Mononuclear cell (primary cell): ENCODE measurements at regions not wholly inside any gene's neighbourhood (a gene's known extent, or its start where the extent isn't known, plus 50 kb on each side); places are given as distances from the start of the nearest gene placed in this dataset.
"Not testable (repeated sequence)": the region's sequence is repeated elsewhere in the genome, so short reads cannot be mapped to it uniquely, and the experiment has no call there.

Experiments
- H3K27me3 ChIP-seq: 2 replicates; pipeline ENCODE4 v1.6.0; 2011; ENCODE audit warnings: low read length, control low read depth; ENCODE audit not compliant: insufficient read depth
- H3K4me1 ChIP-seq: 2 replicates; pipeline ENCODE4 v1.5.1; 2011; ENCODE audit warnings: mild to moderate bottlenecking, low read length, control low read depth; ENCODE audit not compliant: insufficient read depth
- H3K4me3 ChIP-seq: 2 replicates; pipeline ENCODE4 v1.5.1; 2011; ENCODE audit warnings: mild to moderate bottlenecking, low read length, moderate library complexity
- H3K9me3 ChIP-seq: 2 replicates; pipeline ENCODE4 v1.5.1; 2011; ENCODE audit warnings: low read depth, mild to moderate bottlenecking, control low read depth, low read length

GRCh38 chr2:172295677-172296076 is 131.7 kb upstream of the ITGA6 start:
- H3K4me1 ChIP-seq = peaks cover 20% of the 10 kb centered on the region
- peaks cover 3% of the 10 kb centered on the region for H3K27me3 ChIP-seq
- H3K9me3 ChIP-seq = no peaks in the 10 kb centered on the region
- no peak overlapping the region for H3K4me3 ChIP-seq

GRCh38 chr2:172296267-172297046 is 130.9 kb upstream of the ITGA6 start:
- H3K4me3 ChIP-seq = no peak overlapping the region
- H3K9me3 ChIP-seq = no peaks in the 10 kb centered on the region
- peaks cover 20% of the 10 kb centered on the region for H3K4me1 ChIP-seq
- peaks cover 3% of the 10 kb centered on the region for H3K27me3 ChIP-seq

GRCh38 chr2:172297531-172297930 is 129.9 kb upstream of the ITGA6 start:
- H3K9me3 ChIP-seq = no peaks in the 10 kb centered on the region
- H3K4me3 ChIP-seq = no peak overlapping the region
- peaks cover 3% of the 10 kb centered on the region for H3K27me3 ChIP-seq
- peaks cover 20% of the 10 kb centered on the region for H3K4me1 ChIP-seq

DNA sequence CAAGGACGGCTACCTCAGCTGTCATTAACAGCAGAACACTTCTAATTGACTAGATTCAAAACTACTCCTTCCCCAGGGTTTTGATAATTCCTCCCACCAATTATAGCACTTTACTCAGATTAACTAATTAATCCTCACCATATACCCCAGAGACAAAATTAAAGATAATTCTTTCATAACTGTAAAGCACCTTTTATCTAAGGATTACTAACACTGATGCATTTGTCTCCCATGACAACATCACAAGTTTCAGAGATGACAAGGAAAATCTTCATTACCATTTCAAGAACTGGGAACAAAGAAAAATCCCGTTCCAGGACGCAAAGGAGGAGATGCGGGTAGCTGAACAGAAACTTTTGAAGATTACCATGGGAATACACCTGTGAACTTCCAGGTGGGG is 129.4 kb upstream of the ITGA6 start:
- no peak overlapping the region for H3K4me3 ChIP-seq

GRCh38 chr2:172299741-172300140 is 127.6 kb upstream of the ITGA6 start:
- H3K9me3 ChIP-seq = no peaks in the 10 kb centered on the region
- H3K27me3 ChIP-seq = peaks cover 3% of the 10 kb centered on the region
- H3K4me1 ChIP-seq = peaks cover 11% of the 10 kb centered on the region
- H3K4me3 ChIP-seq = no peak overlapping the region

More for the DNA sequence above, 129.4 kb upstream of the ITGA6 start:
- Histone ChIP-seq H3K4me1 (peaks cover 20% of the 10 kb centered on the region), H3K27me3 (peaks cover 3% of the 10 kb centered on the region), H3K9me3 (no peaks in the 10 kb centered on the region)

DNA sequence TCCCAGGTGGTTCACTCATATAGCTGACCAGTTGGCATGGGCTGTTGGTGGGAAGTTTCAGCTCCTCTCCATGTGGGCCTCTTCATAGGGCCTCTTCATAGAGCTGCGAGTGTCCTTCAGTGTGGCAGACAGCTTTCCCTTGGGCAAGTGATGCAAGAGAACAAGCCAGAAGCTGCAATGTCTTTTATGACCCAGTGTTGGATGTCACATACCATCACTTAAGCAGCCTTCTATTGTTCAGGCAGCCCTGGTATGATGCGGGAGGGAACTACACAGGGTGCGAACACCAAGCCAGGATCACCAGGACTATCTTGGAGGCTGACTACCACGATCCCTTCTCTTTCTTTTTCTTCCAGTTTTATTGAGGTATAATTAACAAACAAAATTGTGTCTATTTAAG is 126.5 kb upstream of the ITGA6 start:
- no peaks in the 10 kb centered on the region for H3K9me3 ChIP-seq
- H3K4me1 ChIP-seq = peaks cover 11% of the 10 kb centered on the region
- H3K4me3 ChIP-seq = no peak overlapping the region
- peaks cover 3% of the 10 kb centered on the region for H3K27me3 ChIP-seq

- Histone ChIP-seq H3K4me1 (peaks cover under 1% of the 10 kb centered on the region), H3K27me3 (no peaks in the 10 kb centered on the region), H3K9me3 (no peaks in the 10 kb centered on the region), H3K4me3 (no peak overlapping the region)
Measured at GRCh38 chr2:172305066-172305465, 122.3 kb upstream of the ITGA6 start.

- no peaks in the 10 kb centered on the region for H3K4me1 ChIP-seq
- no peaks in the 10 kb centered on the region for H3K27me3 ChIP-seq
- no peak overlapping the region for H3K4me3 ChIP-seq
- H3K9me3 ChIP-seq = no peaks in the 10 kb centered on the region
Measured at GRCh38 chr2:172307800-172308199, 119.6 kb upstream of the ITGA6 start.

- Histone ChIP-seq H3K4me1 (no peaks in the 10 kb centered on the region), H3K27me3 (no peaks in the 10 kb centered on the region), H3K4me3 (no peak overlapping the region), H3K9me3 (no peaks in the 10 kb centered on the region)
Measured at GRCh38 chr2:172308253-172308935, 119.0 kb upstream of the ITGA6 start.

DNA sequence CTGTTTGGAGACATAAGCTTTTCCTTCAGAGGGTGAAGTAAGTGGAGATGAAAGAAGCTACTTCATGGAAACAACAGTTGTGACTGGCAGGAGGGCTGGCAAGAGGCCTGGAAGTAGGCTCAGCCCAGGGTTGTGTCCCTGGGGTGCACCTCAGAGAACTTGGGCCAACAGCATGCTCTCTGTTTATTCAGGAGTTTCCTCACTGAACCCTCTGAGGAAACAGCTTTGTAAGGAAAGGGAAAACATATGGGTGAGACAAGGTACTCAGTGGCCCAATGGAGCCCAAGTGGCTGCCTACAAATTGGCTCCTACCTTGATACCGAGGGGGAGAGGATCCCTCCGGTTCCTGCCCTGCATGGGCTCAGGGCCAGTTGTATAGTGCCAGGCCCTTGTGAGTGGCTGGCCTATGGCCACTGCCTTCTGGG is 115.5 kb upstream of the ITGA6 start:
- no peaks in the 10 kb centered on the region for H3K27me3 ChIP-seq
- H3K4me1 ChIP-seq = no peaks in the 10 kb centered on the region
- H3K4me3 ChIP-seq = no peak overlapping the region
- H3K9me3 ChIP-seq = no peaks in the 10 kb centered on the region

GRCh38 chr2:172313715-172314341 is 113.6 kb upstream of the ITGA6 start:
- no peaks in the 10 kb centered on the region for H3K4me1 ChIP-seq
- H3K4me3 ChIP-seq = no peak overlapping the region
- H3K27me3 ChIP-seq = no peaks in the 10 kb centered on the region
- no peaks in the 10 kb centered on the region for H3K9me3 ChIP-seq

DNA sequence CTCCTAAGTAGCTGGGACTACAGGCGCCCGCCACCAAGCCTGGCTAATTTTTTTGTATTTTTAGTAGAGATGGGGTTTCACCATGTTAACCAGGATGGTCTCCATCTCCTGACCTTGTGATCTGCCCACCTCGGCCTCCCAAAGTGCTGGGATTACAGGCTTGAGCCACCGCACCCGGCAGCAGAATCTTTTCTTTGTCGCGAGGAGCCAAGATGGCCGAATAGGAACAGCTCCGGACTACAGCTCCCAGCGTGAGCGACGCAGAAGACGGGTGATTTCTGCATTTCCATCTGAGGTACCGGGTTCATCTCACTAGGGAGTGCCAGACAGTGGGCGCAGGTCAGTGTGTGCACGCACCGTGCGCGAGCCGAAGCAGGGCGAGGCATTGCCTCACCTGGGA is 112.3 kb upstream of the ITGA6 start:
- H3K9me3 ChIP-seq, H3K4me3 ChIP-seq, H3K4me1 ChIP-seq, H3K27me3 ChIP-seq: not testable (repeated sequence)

GRCh38 chr2:172322049-172322448 is 105.3 kb upstream of the ITGA6 start:
- Histone ChIP-seq H3K27me3 (no peaks in the 10 kb centered on the region), H3K9me3 (no peaks in the 10 kb centered on the region), H3K4me1 (no peaks in the 10 kb centered on the region), H3K4me3 (no peak overlapping the region)

DNA sequence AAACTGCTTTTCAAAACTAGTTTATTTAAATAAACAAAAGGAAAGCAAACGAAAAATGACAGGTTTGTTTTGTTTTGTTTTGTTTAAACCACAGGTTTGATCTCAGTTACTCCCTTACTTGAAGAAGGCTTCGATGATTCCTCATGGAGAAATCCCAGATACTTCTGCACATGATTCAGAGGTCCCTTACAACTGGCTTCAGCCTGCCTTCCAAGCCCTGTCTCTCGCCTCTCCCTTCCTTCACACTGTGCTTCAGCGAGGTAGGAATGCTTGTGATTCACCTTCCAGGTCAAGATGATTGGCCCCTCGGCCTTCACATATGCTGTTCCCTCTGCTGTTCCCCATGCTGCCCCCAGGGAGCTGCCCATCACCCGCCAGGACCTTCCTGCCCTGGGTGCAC is 104.1 kb upstream of the ITGA6 start:
- Histone ChIP-seq H3K4me3 (no peak overlapping the region), H3K9me3 (no peaks in the 10 kb centered on the region), H3K4me1 (no peaks in the 10 kb centered on the region), H3K27me3 (no peaks in the 10 kb centered on the region)

DNA sequence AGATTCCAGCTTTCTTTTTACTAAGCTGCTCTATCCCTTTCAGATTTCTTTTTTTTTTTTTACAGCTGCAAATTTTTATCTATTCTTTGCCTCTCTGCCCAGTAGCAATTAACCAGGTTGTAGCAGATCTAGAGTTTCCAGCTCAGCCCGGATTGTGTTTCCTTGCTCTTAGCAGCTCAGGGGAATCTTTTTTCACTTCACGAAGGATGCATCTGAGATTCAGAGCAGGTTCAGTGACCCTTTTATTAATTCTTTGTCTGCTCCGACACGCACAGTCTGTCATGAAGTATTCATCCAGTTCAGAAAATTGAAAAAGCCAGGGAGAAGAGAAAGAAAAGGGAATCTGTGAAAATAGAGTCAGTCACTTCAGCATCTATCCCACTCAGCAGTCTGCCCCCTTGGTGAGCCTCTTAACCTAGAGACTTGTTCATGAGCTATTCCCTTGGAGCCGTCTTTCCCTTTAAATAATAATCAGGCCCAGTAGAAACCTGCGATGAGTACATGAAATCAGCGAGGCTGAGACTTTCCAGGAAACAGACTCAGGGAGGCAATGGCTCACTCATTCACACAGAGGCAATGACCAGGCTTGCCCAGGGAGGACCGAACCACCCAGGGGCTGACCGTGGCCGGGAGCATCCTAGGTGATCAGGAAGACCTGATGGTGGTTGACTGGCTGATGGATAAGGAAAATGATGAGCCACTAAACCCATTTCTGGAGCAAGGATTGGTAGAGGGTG is 103.4 kb upstream of the ITGA6 start:
- H3K27me3 ChIP-seq = no peaks in the 10 kb centered on the region
- no peaks in the 10 kb centered on the region for H3K9me3 ChIP-seq

More for the DNA sequence above, 103.4 kb upstream of the ITGA6 start:
- Histone ChIP-seq H3K4me1 (no peaks in the 10 kb centered on the region), H3K4me3 (no peak overlapping the region)
